ENCODE measurements at regions not wholly inside any gene's neighbourhood (a gene's known extent, or its start where the extent isn't known, plus 50 kb on each side); places are given as distances from the start of the nearest gene placed in this dataset.

DNA sequence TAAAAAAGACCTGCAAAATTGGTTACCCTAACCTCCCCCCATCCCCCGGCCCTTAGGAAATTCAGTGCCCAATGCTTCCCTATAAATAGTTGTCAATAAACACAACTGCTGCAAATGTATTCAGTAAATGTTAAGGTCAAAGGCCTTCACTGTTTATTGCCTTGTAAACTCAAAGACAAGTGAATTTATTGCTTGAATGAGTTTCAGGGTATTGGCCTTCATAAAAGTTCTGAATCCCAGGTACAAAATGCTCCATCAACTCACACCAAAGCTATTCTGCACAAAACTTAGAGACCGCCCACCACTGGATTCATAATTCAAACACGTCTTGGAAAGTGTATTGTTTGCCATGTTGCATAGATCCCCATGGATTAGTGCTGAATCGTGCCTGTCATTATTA is 63.3 kb upstream of the CDKN3 start:
- TF ChIP-seq REST (IDR thresholded peaks at IDR 0.05; ENCODE audit: low read depth) (no peak), EP300 (IDR thresholded peaks at IDR 0.05; ENCODE audit: borderline replicate concordance) (no peak)

DNA sequence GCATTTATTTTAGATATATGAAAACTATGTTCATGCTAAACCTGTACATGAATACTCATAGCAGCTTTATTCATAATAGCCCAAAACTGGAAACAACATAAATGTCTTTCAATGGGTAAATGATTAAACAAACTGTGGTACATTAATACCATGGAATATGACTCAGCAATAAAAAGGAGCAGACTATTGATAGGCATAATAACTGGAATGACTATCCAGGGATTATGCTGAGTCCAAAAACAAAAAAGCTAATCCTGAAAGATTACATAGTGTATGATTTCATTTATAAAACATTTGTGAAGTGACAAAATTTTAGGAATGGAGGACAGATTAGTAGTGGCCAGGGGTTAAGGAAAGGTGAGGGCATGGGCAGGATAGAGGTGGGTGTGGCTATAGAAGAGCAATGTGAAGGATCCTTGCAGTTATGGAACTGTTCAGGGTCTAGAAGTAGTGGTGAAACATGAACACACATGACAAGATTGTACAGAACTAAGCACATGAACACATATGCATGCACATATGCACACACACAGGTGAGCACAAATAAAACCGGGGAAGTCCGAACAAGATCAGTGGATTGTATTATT is 61.1 kb upstream of the CDKN3 start:
- TF ChIP-seq REST (IDR thresholded peaks at IDR 0.05; ENCODE audit: low read depth) (no peak), YY1 (IDR thresholded peaks at IDR 0.05; ENCODE audit: low read depth) (no peak), RAD21 (IDR thresholded peaks at IDR 0.05; ENCODE audit: low read depth) (no peak), TCF12 (IDR thresholded peaks at IDR 0.05; ENCODE audit: low read depth) (no peak), CEBPB (IDR thresholded peaks at IDR 0.05) (no peak), FOXM1 (IDR thresholded peaks at IDR 0.05; ENCODE audit: borderline replicate concordance, low read depth) (no peak), CREB1 (IDR thresholded peaks at IDR 0.05; ENCODE audit: low read depth) (no peak), EP300 (IDR thresholded peaks at IDR 0.05; ENCODE audit: borderline replicate concordance) (no peak), NFIC (IDR thresholded peaks at IDR 0.05) (no peak), ZBTB7A (IDR thresholded peaks at IDR 0.05; ENCODE audit: low read depth) (no peak), EGR1 (IDR thresholded peaks at IDR 0.05) (no peak), TEAD4 (IDR thresholded peaks at IDR 0.05) (no peak), MAX (IDR thresholded peaks at IDR 0.05) (no peak), TAF1 (IDR thresholded peaks at IDR 0.05; ENCODE audit: low read depth) (no peak)
- TF ChIP-seq, protein P1, sequence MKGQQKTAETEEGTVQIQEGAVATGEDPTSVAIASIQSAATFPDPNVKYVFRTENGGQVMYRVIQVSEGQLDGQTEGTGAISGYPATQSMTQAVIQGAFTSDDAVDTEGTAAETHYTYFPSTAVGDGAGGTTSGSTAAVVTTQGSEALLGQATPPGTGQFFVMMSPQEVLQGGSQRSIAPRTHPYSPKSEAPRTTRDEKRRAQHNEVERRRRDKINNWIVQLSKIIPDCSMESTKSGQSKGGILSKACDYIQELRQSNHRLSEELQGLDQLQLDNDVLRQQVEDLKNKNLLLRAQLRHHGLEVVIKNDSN (IDR thresholded peaks at IDR 0.05), result no peak

DNA sequence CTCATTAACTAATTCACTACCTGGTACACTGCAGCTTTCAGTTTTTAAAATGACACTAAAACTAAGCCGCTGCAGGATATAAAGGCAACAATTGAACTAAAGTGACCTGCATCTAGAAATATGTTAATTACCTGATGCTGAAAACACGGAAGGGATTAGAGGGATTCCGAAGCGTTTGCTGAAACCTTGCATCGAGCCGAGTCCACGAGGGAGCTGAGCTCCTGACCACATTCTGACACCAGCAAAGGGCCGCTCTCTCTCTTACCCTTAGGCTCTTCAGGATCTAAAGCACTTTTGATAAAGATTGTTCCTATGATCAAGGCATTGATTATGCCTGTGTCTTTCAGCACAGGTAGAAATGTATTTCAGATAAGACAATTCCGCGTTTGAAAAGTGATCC is 59.5 kb upstream of the CDKN3 start:
- TF ChIP-seq REST (IDR thresholded peaks at IDR 0.05; ENCODE audit: low read depth) (no peak), NFIC (IDR thresholded peaks at IDR 0.05) (no peak), FOXM1 (IDR thresholded peaks at IDR 0.05; ENCODE audit: borderline replicate concordance, low read depth) (no peak), EGR1 (IDR thresholded peaks at IDR 0.05) (no peak), ZBTB7A (IDR thresholded peaks at IDR 0.05; ENCODE audit: low read depth) (no peak), YY1 (IDR thresholded peaks at IDR 0.05; ENCODE audit: low read depth) (no peak), RAD21 (IDR thresholded peaks at IDR 0.05; ENCODE audit: low read depth) (no peak), TCF12 (IDR thresholded peaks at IDR 0.05; ENCODE audit: low read depth) (no peak), MAX (IDR thresholded peaks at IDR 0.05) (no peak), CREB1 (IDR thresholded peaks at IDR 0.05; ENCODE audit: low read depth) (no peak), EP300 (IDR thresholded peaks at IDR 0.05; ENCODE audit: borderline replicate concordance) (no peak), CEBPB (IDR thresholded peaks at IDR 0.05) (no peak)
- TF ChIP-seq, protein P1 (IDR thresholded peaks at IDR 0.05), result no peak

DNA sequence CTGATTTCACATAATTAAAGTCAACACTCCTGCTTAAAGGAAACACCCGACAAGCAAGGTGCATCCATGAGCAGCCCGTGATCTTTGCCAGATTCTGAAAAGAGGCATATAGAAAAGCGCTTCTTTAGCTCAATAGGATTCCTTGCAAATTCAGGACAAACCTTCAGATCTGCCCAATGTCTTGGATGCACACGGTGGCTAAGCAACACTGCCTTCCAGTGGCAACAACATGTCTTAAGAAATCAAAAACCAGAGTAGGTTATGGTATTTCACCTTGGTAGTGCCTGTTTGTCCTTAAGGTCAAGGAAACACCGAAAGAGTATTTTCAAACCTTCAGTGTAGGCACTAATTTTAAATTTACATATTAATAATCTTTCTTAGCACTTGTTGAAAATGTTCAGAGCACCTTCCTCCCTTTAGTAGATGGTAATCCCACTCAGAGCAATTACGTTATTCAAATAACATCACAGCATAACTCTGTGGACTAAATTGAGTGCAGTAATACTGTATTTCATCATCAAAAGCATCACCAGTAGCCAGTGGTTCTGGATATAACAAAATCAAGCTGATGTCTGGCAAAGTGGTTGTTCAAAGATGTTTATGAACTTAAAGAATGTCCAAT is 58.0 kb upstream of the CDKN3 start:
- TF ChIP-seq FOXM1 (IDR thresholded peaks at IDR 0.05; ENCODE audit: borderline replicate concordance, low read depth) (no peak), RAD21 (IDR thresholded peaks at IDR 0.05; ENCODE audit: low read depth) (peak; percentile 79), YY1 (IDR thresholded peaks at IDR 0.05; ENCODE audit: low read depth) (no peak), CEBPB (IDR thresholded peaks at IDR 0.05) (no peak), TCF12 (IDR thresholded peaks at IDR 0.05; ENCODE audit: low read depth) (no peak), ZBTB7A (IDR thresholded peaks at IDR 0.05; ENCODE audit: low read depth) (no peak), EP300 (IDR thresholded peaks at IDR 0.05; ENCODE audit: borderline replicate concordance) (no peak), EGR1 (IDR thresholded peaks at IDR 0.05) (no peak)

Data from Ishikawa (cell line).